ENCODE measurements at regions not wholly inside any gene's neighbourhood (a gene's known extent, or its start where the extent isn't known, plus 50 kb on each side); places are given as distances from the start of the nearest gene placed in this dataset.

GRCh38 chr21:16406355-16406754 lies 676.6 kb downstream of the USP25 start:
- TF ChIP-seq CTCF (IDR thresholded peaks at IDR 0.05): no peak
- no peak for TF ChIP-seq POLR2A (IDR thresholded peaks at IDR 0.05)
